Peyer's patch (tissue), 4 donors: ENCODE measurements at regions not wholly inside any gene's neighbourhood (a gene's known extent, or its start where the extent isn't known, plus 50 kb on each side); places are given as distances from the start of the nearest gene placed in this dataset.

ENCODE experiments used
- POLR2A ChIP-seq, 2 donors: fragments of 450-650 bp; IDR thresholded peaks; one replicate each; pipeline ENCODE4 v1.5.1; 2017; ENCODE audit warnings: antibody characterized with exemption in 2 of 2, mild to moderate bottlenecking in 2 of 2, moderate library complexity in 2 of 2
- TF ChIP-seq, protein P1 (sequence below), 6 experiments: fragments of 450-650 bp in 4 of 6; fragments of 200-600 bp in 2 of 6; sonication (generic) in 1 of 6; IDR thresholded peaks; one replicate each; pipeline ENCODE4 v1.5.1; 2017 to 2019; ENCODE audit warnings: antibody characterized with exemption in 6 of 6, mild to moderate bottlenecking in 3 of 6, moderate library complexity in 1 of 6

DNA sequence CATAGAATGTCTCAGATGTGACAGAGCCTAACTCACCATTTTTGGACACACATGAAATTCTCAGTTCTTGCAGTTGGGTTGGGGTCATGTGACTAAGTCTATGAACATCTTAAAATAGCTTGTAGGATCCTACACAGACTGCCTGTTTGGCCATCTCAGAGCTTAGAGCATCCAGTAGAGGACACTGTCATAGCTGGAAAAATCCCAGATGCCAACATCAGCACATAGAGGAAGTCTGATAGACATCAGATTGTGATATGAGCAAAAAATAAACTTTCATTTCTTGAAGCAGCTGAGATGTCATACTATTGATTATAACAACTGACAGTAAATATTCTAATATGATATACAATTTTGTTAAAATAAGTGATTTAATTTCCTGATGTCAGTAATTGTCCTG lies 207.1 kb downstream of the TRAM1L1 start:
- TF ChIP-seq, protein P1, sequence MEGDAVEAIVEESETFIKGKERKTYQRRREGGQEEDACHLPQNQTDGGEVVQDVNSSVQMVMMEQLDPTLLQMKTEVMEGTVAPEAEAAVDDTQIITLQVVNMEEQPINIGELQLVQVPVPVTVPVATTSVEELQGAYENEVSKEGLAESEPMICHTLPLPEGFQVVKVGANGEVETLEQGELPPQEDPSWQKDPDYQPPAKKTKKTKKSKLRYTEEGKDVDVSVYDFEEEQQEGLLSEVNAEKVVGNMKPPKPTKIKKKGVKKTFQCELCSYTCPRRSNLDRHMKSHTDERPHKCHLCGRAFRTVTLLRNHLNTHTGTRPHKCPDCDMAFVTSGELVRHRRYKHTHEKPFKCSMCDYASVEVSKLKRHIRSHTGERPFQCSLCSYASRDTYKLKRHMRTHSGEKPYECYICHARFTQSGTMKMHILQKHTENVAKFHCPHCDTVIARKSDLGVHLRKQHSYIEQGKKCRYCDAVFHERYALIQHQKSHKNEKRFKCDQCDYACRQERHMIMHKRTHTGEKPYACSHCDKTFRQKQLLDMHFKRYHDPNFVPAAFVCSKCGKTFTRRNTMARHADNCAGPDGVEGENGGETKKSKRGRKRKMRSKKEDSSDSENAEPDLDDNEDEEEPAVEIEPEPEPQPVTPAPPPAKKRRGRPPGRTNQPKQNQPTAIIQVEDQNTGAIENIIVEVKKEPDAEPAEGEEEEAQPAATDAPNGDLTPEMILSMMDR (IDR thresholded peaks at IDR 0.05): no peak
- no peak for TF ChIP-seq POLR2A (IDR thresholded peaks at IDR 0.05)
